GM19043 (cell line): ENCODE measurements at regions not wholly inside any gene's neighbourhood (a gene's known extent, or its start where the extent isn't known, plus 50 kb on each side); places are given as distances from the start of the nearest gene placed in this dataset.
A peak's percentile ranks its signal among the peaks of the same experiment; 100 is the strongest.

Source experiments
- ATAC-seq: cut with Tn5 transposase; IDR thresholded peaks from one replicate; pipeline ENCODE4 v1.9.1; 2021; ENCODE audit warnings: low read depth; ENCODE audit not compliant: unreplicated experiment

DNA sequence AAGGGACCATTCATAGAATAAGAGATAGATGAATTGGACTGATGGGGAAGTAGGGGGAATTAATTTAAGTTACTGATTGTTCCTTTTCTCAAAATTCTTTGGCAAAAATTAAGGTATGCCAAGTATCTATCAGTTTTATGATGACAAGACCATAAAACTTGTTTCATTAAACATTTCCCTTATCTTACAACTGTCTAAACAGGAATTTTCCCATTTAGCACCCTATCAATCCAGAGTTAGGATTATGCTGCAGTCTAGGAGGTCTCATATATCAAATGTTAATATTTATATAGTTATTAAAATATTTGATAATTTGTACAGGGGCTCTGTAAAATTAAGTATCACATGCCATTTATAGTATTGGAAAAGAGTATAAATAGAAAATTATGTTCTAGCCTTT, 51.5 kb upstream of the ARID1B start:
- ATAC-seq, result no peak

GRCh38 chr6:156720691-156721685, 56.2 kb upstream of the ARID1B start:
- ATAC-seq, result peak; percentile 48

DNA sequence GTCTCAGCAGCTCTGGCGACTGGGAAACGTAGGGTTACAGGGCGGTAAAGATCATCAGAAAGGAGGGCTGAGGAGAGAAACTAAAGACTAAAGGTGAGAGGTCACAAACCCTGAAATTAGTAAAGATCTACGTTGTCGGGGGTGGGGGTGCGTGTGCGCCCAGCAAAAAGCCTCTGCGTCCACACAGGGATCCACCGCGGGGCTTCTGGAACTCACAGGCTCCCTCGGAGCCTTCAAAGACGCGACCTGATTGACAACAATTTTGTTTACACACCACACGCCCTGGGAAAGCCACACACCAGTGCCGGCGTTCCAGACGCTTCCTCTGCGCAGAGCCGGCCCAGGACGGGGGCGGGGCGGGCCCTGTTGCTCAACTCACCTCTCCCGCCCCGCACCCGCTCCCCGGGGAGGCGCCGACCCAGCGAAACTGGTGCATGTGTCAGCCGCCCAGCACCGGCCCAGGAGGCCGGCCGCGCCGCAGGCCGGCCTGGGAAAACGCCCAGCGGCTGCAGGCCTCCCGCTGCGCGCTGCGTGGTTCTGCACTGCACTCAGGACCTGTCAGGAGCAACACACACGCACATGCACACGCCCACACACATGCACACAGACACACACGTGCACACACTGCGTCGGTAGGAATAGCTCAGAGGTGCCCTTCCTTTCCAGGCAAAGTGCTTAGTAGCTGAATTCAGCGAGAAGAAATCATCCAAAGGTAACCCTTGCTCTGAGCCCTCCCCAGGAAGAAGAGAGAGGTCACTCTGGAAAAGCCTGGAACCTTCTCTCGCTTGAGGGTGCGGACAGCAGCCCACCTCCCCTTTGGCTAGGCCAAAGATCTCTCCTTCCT, 57.2 kb upstream of the ARID1B start:
- peak; percentile 80 for ATAC-seq

GRCh38 chr6:156719395-156719719, 57.8 kb upstream of the ARID1B start:
- no peak for ATAC-seq

DNA sequence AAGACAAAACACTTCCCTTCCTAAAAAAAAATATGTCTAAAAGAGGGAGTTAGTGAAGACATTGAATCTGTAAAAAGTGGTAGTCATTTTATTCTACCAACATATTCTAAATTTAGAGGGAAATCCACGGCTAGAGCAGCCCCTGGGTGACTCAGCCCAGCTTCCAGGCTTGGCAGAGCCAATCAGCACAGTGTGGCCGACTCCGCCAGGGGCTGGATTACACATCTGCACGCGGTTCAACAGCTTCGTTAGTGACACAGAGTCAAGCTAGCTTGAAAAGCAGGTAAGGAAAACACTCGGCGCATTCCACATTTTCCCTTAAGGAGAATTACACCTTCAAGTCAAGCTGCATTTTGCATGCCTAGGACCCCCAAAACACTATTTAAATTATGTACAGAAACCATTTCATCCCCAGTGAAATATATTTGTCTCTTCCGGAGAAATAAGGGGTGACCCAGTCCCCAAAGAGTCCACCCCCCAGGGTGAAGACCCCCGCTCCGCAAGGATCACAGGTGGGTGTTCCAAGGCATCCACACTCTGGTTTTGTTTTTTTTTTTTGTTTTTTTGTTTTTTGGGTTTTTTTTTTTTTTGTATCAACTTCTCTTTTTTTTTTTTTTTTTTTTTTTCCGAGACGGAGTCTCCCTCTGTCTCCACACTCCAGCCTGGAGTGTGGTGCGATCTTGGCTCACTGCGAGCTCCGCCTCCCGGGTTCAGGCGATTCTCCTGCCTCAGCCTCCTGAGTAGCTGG, 58.4 kb upstream of the ARID1B start:
- ATAC-seq, result no peak

GRCh38 chr6:156717542-156717941, 59.6 kb upstream of the ARID1B start:
- no peak for ATAC-seq

DNA sequence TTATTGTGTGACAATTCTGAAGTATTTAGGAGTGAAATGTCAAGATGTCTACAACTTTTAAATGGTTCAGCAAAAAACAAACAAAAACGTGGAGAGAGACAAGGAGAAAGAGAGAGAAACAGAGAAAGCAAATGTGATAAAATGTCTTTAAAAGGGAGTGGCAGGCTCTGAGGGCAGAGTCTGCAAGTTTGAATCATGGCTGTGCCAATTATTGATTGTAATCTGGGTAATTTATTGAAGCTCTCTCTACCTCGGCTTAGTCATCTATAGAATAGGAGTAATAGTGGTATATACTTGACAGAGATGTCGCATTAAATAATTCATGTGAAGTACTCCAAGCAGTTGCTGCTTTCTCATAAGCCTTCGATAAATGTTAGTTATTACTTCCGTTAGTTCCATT, 61.3 kb upstream of the ARID1B start:
- no peak for ATAC-seq

DNA sequence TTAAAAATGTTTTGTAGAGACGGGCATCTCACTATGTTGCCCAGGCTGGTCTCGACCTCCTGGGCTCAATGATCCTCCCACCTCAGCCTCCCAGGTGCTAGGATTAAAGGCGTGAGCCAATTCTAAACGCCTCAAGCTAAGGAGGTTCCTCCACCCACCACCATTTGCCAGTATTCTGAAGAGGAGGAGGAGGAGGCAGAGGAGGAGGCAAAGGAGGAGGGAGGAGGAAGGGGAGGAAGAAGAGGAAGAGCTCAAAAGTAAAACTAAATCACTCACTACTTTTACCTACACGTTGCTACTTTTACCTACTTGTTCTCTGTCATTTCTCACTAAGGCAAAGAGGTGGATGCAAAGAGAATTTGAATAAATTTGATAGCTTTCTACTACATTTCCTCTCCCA, 63.6 kb upstream of the ARID1B start:
- ATAC-seq, result no peak

DNA sequence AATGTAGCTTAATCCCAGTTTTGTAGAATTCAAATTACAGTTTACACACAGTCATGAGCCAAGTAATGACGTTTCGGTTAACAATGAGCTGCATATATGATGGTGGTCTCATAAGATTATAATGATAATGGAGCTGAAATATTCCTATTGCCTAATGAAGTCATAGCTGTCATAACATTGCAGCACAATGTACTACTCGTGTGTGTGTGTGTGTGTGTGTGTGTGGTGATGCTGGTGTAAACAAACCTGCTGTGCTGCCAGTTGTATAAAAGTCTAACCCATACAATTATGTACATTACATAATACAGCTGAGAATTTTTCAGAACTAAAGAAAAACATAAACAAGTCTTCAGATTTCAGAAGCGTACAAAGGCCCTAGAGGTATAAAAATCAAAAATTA, 66.7 kb upstream of the ARID1B start:
- ATAC-seq, result no peak

DNA sequence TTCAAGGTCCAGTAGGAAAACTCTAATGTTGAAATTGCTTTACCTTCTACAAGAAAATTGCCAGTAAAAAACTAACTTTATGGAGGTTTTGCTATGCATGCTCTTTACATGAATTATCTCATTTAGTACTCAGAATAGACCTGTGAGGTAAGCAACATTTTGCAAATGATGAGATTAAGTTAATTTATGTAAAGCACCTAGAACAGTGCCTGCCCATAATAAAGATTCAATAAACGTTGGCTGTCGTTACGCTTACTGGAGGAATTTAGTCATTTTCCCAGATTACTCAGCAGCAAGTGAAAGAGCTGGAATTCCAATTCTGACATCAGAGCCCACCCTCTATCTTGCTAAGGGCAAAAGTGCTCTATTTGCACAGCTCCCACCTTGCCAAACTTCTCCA, 69.4 kb upstream of the ARID1B start:
- no peak for ATAC-seq

DNA sequence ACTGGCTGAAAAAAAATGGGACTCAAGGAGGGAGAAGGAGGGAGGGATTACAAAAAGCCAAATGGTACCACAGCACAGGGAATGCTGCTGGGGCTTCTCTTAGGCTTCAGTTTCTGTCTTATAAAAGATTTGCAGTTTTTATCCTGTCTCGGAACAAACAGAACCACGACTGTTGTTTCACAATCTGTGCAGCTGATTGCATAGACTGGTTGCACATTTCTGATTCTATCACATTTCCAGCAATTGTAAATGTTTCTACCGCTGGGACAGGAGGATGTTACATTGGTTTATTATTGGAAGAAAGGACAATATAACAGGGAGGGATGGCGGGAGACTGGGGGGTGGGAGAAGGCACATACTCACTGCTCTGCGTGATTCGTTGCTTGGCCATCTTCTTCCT, 73.5 kb upstream of the ARID1B start:
- no peak for ATAC-seq

- no peak for ATAC-seq
Observed at GRCh38 chr6:156701966-156702365, 75.2 kb upstream of the ARID1B start.

- no peak for ATAC-seq
Observed at GRCh38 chr6:156700440-156701057, 76.6 kb upstream of the ARID1B start.

DNA sequence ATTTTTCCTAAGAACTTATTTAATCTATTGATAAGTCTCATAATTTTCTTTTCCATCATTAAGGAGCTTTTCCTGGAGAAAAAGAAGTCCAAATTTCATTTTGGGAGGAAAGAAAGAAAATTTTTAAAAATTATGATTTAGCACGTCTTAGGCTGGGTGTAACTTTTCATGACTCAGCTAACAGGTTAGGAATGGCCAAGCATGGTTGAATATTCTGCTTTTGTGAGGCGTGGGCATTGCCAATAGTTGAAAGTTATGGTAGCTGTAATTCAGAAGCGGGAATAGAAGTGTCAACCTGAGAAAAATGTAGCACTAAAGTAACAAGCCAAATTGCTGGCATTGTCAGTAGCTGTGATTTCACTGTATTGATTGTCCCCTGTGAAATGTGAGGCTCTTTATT, 77.2 kb upstream of the ARID1B start:
- ATAC-seq, result no peak

DNA sequence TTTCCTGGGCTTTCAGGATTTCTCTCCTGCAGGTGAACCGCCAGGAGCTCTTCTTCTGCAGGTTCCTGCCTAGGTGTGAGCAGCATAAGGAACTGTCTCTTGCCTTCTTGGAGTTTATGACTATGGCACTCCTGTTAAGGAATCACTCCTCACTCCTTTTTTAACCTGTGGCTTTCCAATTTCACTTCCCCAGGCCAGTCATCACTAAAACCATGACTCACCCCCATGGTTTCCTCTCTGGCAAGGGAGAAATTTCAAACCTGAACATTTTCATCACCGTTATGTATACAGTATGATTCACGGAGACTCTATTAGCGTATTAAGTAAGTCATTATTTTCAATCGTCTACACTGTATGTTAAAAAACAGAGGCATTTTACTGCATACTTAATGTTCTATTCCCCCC, 78.2 kb upstream of the ARID1B start:
- ATAC-seq, result peak; percentile 44

DNA sequence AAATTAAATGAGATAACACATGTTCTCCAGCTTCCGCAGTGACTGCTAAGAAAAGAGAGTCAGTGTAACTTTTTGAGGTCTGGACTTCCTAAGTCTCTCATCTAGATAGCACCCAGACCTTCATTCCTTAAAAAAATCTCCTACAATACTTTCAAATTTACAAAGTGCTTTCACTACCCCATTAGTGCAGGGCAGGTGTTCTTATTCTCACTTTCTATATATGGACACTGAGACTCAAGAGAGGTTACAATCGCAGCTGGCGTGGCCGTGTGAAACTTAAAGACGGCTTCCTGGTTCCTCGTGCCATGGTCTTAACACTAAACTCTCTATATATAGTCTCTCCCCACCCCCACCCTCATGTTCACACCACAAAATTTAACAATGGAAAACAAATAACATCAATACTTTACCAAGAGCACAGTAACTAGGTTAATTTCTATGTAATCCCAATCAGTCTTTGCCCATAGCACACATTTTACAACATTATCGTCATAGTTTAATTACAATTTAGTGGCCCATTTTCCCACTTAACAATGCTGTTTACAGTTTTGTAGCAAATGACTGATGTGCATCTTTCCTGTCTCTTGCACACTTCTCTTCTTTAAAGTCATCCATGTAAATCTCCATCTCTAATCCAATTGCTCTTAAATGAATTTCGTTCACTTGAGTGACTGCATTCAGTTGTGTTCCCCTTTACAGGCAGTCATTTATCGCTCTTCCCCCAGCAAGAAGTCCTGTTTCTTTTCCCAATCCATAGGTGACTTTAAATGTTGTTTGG, 78.8 kb upstream of the ARID1B start:
- peak; percentile 64 for ATAC-seq

- ATAC-seq, result no peak
Observed at GRCh38 chr6:156697225-156697830, 79.8 kb upstream of the ARID1B start.

DNA sequence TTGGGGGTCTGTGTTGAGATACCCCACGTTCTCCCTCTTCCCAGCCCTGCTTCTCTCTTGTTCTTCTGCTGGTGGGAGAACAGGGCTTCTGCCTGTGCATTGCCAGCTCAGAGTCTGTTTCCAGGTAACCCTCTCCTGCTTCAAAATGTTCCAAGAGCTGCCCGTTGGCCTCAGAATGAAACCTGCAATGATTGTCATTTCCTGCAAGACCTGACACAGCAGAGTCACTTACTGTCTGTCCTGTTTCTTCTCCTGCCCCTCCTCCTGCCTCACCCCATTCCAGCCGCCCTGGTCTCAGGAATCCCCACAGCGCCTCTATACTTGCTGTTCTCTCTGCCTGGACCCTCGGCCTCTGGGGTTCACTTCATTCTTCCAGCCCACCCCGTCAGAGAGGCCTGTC, 81.4 kb upstream of the ARID1B start:
- no peak for ATAC-seq

DNA sequence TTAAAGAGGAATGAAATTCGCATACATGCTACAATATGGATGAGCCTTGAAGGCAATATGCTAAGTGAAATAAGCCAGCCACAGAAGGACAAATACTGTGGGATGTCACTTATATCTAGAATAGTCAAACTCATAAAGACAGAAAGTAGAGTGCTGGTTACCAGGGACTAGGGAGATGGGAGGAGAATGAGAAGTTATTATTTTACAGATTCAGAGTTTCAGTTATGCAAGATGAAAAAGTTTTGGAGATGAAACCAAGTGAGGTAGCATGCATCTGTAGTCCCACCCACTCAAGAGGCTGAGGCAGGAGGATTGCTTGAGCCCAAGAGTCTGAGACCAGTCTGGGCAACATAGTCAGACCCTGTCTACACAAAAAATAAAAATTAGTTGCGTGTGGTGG, 82.5 kb upstream of the ARID1B start:
- ATAC-seq, result no peak
